IgD-negative memory B cell (primary cell): ENCODE measurements at regions not wholly inside any gene's neighbourhood (a gene's known extent, or its start where the extent isn't known, plus 50 kb on each side); places are given as distances from the start of the nearest gene placed in this dataset.
A peak's percentile ranks its signal among the peaks of the same experiment; 100 is the strongest.
"Not testable (repeated sequence)": the region's sequence is repeated elsewhere in the genome, so short reads cannot be mapped to it uniquely, and the experiment has no call there.

ENCODE experiments used
- H3K27ac Mint-ChIP-seq, 3 donors: one replicate each; pipeline ENCODE4 v1.8.0; 2020 to 2022; ENCODE audit warnings: mild to moderate bottlenecking in 3 of 3, mixed read lengths in 3 of 3, moderate library complexity in 1 of 3
- H3K27me3 Mint-ChIP-seq: one replicate; pipeline ENCODE4 v1.8.0; 2021; ENCODE audit warnings: mixed read lengths
- H3K36me3 Mint-ChIP-seq: one replicate; pipeline ENCODE4 v1.8.0; 2020; ENCODE audit warnings: mild to moderate bottlenecking, mixed read lengths
- H3K4me1 Mint-ChIP-seq, 3 donors: one replicate each; pipeline ENCODE4 v1.8.0; 2020 to 2022; ENCODE audit warnings: mixed read lengths in 3 of 3, mild to moderate bottlenecking in 1 of 3
- H3K4me3 Mint-ChIP-seq, 4 donors: one replicate each; pipeline ENCODE4 v1.8.0; 2020 to 2022; ENCODE audit warnings: mild to moderate bottlenecking in 4 of 4, mixed read lengths in 4 of 4, moderate library complexity in 3 of 4
- H3K9me3 Mint-ChIP-seq, 3 donors: one replicate each; pipeline ENCODE4 v1.8.0; 2020 to 2021; ENCODE audit warnings: mixed read lengths in 3 of 3, mild to moderate bottlenecking in 1 of 3

- peaks cover 7% of the 10 kb centered on the region for H3K27me3 Mint-ChIP-seq
- no peak overlapping the region for H3K27ac Mint-ChIP-seq
- H3K9me3 Mint-ChIP-seq, result no peaks in the 10 kb centered on the region
- no peaks in the 10 kb centered on the region for H3K4me1 Mint-ChIP-seq
- no peak overlapping the region for H3K4me3 Mint-ChIP-seq
- no peaks in the 10 kb centered on the region for H3K36me3 Mint-ChIP-seq
These were observed 70.4 kb downstream of the MRPL57 start for GRCh38 chr13:21246761-21247452.

GRCh38 chr13:21256351-21256761, 79.9 kb downstream of the MRPL57 start:
- H3K36me3 Mint-ChIP-seq, result no peaks in the 10 kb centered on the region
- H3K27me3 Mint-ChIP-seq, result no peaks in the 10 kb centered on the region
- peak overlapping the region in 1 of 3 donors; percentile 19 for H3K27ac Mint-ChIP-seq
- H3K9me3 Mint-ChIP-seq, result no peaks in the 10 kb centered on the region
- H3K4me1 Mint-ChIP-seq, result peaks cover 0 to 2% (median 1%) of the 10 kb centered on the region in 3 donors
- peak overlapping the region in 2 of 4 donors; percentile 6 to 24 for H3K4me3 Mint-ChIP-seq

DNA sequence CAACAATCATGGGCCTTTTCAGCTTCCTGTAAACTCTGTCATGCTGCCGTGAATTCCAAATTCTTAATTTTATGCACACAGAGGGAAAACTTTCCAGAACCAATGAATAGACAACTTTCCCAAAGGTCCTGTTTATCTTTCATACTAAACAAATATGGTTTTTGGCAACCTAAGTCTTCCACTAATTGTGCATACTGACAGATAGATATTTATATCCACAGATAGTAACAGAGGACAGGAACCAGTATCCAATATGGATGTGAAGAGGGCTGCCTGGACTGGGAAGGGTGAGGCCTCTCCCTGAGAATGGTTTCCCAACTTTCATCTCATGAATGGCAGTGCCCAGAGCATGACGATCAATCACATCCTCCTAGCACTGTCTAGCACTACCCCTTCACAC, 80.4 kb downstream of the MRPL57 start:
- Mint-ChIP-seq H3K27ac (peak overlapping the region in 1 of 3 donors; percentile 59), H3K36me3 (no peaks in the 10 kb centered on the region), H3K9me3 (no peaks in the 10 kb centered on the region), H3K4me1 (peaks cover 0 to 2% (median 1%) of the 10 kb centered on the region in 3 donors), H3K27me3 (no peaks in the 10 kb centered on the region), H3K4me3 (no peak overlapping the region)

GRCh38 chr13:21259571-21260455, 83.4 kb downstream of the MRPL57 start:
- H3K4me3 Mint-ChIP-seq, result no peak overlapping the region
- no peaks in the 10 kb centered on the region for H3K36me3 Mint-ChIP-seq
- peaks cover 0 to 2% (median 1%) of the 10 kb centered on the region in 3 donors for H3K4me1 Mint-ChIP-seq
- no peak overlapping the region for H3K27ac Mint-ChIP-seq
- H3K9me3 Mint-ChIP-seq, result no peaks in the 10 kb centered on the region
- no peaks in the 10 kb centered on the region for H3K27me3 Mint-ChIP-seq

GRCh38 chr13:21260561-21261290, 84.3 kb downstream of the MRPL57 start:
- H3K4me3 Mint-ChIP-seq, result peak overlapping the region in 1 of 4 donors; percentile 49
- not testable (repeated sequence) for H3K27me3 Mint-ChIP-seq, H3K4me1 Mint-ChIP-seq, H3K36me3 Mint-ChIP-seq, H3K9me3 Mint-ChIP-seq, H3K27ac Mint-ChIP-seq

DNA sequence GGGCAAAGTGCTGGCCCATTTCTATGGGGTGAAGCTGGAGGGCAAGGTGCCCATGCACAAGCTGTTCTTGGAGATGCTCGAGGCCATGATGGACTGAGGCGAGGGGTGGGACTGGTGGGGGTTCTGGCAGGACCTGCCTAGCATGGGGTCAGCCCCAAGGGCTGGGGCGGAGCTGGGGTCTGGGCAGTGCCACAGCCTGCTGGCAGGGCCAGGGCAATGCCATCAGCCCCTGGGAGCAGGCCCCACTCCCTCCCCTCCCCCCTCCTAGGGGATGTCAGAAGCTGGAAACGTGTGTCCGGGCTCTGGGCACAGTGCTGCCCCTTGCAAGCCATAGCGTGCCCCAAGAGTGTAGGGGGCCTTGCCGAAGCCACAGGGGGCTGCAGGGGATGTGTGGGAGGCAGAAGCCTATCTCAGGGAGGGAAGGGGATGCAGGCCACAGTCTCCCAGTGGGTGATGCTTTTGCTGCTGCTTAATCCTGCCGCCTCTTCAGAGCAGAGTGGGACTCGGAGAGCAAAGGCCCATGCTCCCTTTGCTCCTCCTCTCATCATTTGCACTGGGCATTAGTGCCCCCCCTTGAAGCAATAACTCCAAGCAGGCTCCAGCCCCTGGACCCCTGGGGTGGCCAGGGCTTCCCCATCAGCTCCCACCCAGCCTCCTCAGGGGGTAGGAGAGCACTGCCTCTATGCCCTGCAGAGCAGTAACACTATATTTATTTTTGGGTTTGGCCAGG, 85.2 kb downstream of the MRPL57 start:
- H3K36me3 Mint-ChIP-seq, H3K9me3 Mint-ChIP-seq, H3K4me1 Mint-ChIP-seq, H3K27me3 Mint-ChIP-seq, H3K4me3 Mint-ChIP-seq, H3K27ac Mint-ChIP-seq: not testable (repeated sequence)

DNA sequence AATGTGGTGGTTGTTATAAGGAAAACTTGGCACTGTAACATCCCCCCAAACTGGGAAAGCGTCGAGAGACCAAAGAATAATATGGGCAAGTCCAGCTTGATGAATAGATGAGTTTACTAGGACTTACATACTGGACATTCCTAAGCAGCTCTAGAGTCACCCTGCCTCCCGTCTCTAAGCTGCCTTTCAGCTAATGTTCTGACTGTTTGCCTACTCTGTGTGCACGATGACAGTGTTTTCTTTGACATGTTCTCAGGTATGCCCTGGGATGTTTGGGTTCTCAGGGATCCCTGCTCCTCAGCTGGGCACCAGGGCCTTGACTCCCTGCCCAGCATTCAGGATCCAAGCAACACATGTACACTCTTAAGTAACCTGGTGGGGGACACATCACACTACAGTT, 87.5 kb downstream of the MRPL57 start:
- H3K4me3 Mint-ChIP-seq, H3K27me3 Mint-ChIP-seq, H3K4me1 Mint-ChIP-seq, H3K36me3 Mint-ChIP-seq, H3K27ac Mint-ChIP-seq, H3K9me3 Mint-ChIP-seq: not testable (repeated sequence)

DNA sequence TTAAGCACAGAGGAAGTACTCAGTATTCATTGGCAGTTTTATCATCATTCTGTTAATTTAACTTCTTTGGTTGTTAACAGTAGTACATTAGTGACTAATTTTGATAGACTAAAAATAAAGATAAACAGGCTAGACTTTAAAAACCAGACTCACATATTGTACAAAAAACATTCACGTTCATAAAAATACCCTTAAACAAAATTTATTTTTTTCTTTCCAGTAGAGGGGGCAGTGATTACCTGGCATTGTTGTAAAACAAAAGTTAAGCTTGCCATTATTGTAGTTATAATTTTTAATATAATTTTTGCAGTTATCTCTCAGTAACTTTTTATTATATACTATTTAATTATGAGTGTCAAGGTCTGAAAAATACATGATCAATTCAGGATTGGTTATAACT, 92.0 kb downstream of the MRPL57 start:
- not testable (repeated sequence) for H3K4me1 Mint-ChIP-seq, H3K9me3 Mint-ChIP-seq, H3K4me3 Mint-ChIP-seq, H3K36me3 Mint-ChIP-seq, H3K27me3 Mint-ChIP-seq, H3K27ac Mint-ChIP-seq

- not testable (repeated sequence) for H3K36me3 Mint-ChIP-seq, H3K4me3 Mint-ChIP-seq, H3K27ac Mint-ChIP-seq, H3K4me1 Mint-ChIP-seq, H3K9me3 Mint-ChIP-seq, H3K27me3 Mint-ChIP-seq
These were observed 96.0 kb downstream of the MRPL57 start for GRCh38 chr13:21272439-21272838.

GRCh38 chr13:21274457-21274856, 98.0 kb downstream of the MRPL57 start:
- H3K4me1 Mint-ChIP-seq, H3K27me3 Mint-ChIP-seq, H3K9me3 Mint-ChIP-seq, H3K36me3 Mint-ChIP-seq, H3K27ac Mint-ChIP-seq, H3K4me3 Mint-ChIP-seq: not testable (repeated sequence)

- Mint-ChIP-seq H3K4me1 (no peaks in the 10 kb centered on the region), H3K27me3 (peaks cover 13% of the 10 kb centered on the region), H3K36me3 (no peaks in the 10 kb centered on the region), H3K4me3 (no peak overlapping the region), H3K27ac (no peak overlapping the region), H3K9me3 (no peaks in the 10 kb centered on the region)
These were observed 105.6 kb downstream of the MRPL57 start for GRCh38 chr13:21282065-21282464.

- Mint-ChIP-seq H3K4me1 (no peaks in the 10 kb centered on the region), H3K27me3 (peaks cover 9% of the 10 kb centered on the region), H3K36me3 (no peaks in the 10 kb centered on the region), H3K4me3 (no peak overlapping the region), H3K27ac (no peak overlapping the region), H3K9me3 (no peaks in the 10 kb centered on the region)
These were observed 111.0 kb downstream of the MRPL57 start for GRCh38 chr13:21287331-21287907.

DNA sequence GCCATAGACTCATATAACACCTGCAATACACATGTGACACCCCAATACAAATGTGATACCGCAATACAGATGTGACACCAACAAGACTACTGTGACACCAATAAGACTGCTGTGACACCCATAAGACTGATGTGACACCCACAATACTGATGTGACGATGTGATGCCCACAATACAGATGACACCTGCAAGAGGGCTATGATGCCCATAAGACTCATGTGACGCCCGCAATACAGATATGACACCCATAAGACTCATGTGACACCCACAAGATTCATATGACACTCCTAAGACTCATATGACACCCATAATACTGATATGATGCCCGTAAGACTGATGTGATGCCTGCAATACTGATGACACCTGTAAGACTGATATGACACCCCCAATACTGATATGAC, 113.0 kb downstream of the MRPL57 start:
- Mint-ChIP-seq H3K4me3 (no peak overlapping the region), H3K4me1 (no peaks in the 10 kb centered on the region), H3K36me3 (no peaks in the 10 kb centered on the region), H3K27ac (no peak overlapping the region), H3K27me3 (peaks cover 3% of the 10 kb centered on the region), H3K9me3 (no peaks in the 10 kb centered on the region)

- not testable (repeated sequence) for H3K4me1 Mint-ChIP-seq, H3K4me3 Mint-ChIP-seq
These were observed 114.1 kb downstream of the MRPL57 start for GRCh38 chr13:21290442-21291002.

More at GRCh38 chr13:21290442-21291002, 114.1 kb downstream of the MRPL57 start:
- not testable (repeated sequence) for H3K9me3 Mint-ChIP-seq, H3K27me3 Mint-ChIP-seq, H3K36me3 Mint-ChIP-seq, H3K27ac Mint-ChIP-seq
